GM12892 (cell line): ENCODE measurements at regions not wholly inside any gene's neighbourhood (a gene's known extent, or its start where the extent isn't known, plus 50 kb on each side); places are given as distances from the start of the nearest gene placed in this dataset.

Experiments used
- POLR2A ChIP-seq: IDR thresholded peaks from 2 replicates; pipeline ENCODE4 v1.6.1; 2011; ENCODE audit warnings: low read depth, low read length, control low read depth
- POLR2AphosphoS5 ChIP-seq: IDR thresholded peaks from 2 replicates; pipeline ENCODE4 v1.6.1; 2011; ENCODE audit warnings: low read depth, low read length, control low read depth
- TAF1 ChIP-seq: IDR thresholded peaks from 2 replicates; pipeline ENCODE4 v1.6.1; 2011; ENCODE audit warnings: low read depth, mild to moderate bottlenecking, control low read depth, low read length, borderline replicate concordance

GRCh38 chrX:121221322-121221977, 174.0 kb downstream of the GLUD2 start:
- no peak for TF ChIP-seq TAF1
- no peak for TF ChIP-seq POLR2A
- no peak for TF ChIP-seq POLR2AphosphoS5
